Activated T-cell treated with anti-CD3 and anti-CD28 coated beads, Interleukin-2, amount 50 U/mL, for 24 hours (primary cell): ENCODE measurements at regions not wholly inside any gene's neighbourhood (a gene's known extent, or its start where the extent isn't known, plus 50 kb on each side); places are given as distances from the start of the nearest gene placed in this dataset.

Experiments
- DNase-seq: peaks from one replicate; pipeline ENCODE4 v3.0.0-alpha.2; 2020
- H3K27ac Mint-ChIP-seq: 2 replicates; pipeline ENCODE4 v1.8.0; 2020; ENCODE audit warnings: mild to moderate bottlenecking, mixed read lengths
- H3K27me3 Mint-ChIP-seq: 2 replicates; pipeline ENCODE4 v1.8.0; 2020; ENCODE audit warnings: mixed read lengths
- H3K36me3 Mint-ChIP-seq: 2 replicates; pipeline ENCODE4 v1.8.0; 2020; ENCODE audit warnings: low read depth, mixed read lengths
- H3K4me1 Mint-ChIP-seq: 2 replicates; pipeline ENCODE4 v1.8.0; 2020; ENCODE audit warnings: low read depth, mixed read lengths
- H3K4me3 Mint-ChIP-seq: 2 replicates; pipeline ENCODE4 v1.8.0; 2020; ENCODE audit warnings: mild to moderate bottlenecking, moderate library complexity, mixed read lengths
- H3K9me3 Mint-ChIP-seq: 2 replicates; pipeline ENCODE4 v1.8.0; 2020; ENCODE audit warnings: mixed read lengths

- H3K27ac Mint-ChIP-seq = no peak overlapping the region
- H3K27me3 Mint-ChIP-seq = no peaks in the 10 kb centered on the region
- H3K36me3 Mint-ChIP-seq = no peaks in the 10 kb centered on the region
- peaks cover 18% of the 10 kb centered on the region for H3K9me3 Mint-ChIP-seq
- no peaks in the 10 kb centered on the region for H3K4me1 Mint-ChIP-seq
- no peak overlapping the region for H3K4me3 Mint-ChIP-seq
- DNase-seq = no peak
These were observed 836.1 kb upstream of the PCDH20 start for GRCh38 chr13:62251734-62252133.

- no peaks in the 10 kb centered on the region for H3K36me3 Mint-ChIP-seq
- H3K27me3 Mint-ChIP-seq = no peaks in the 10 kb centered on the region
- peaks cover 21% of the 10 kb centered on the region for H3K9me3 Mint-ChIP-seq
- DNase-seq = no peak
- H3K4me3 Mint-ChIP-seq = no peak overlapping the region
- H3K27ac Mint-ChIP-seq = no peak overlapping the region
- H3K4me1 Mint-ChIP-seq = no peaks in the 10 kb centered on the region
These were observed 835.0 kb upstream of the PCDH20 start for GRCh38 chr13:62250501-62251201.

- peaks cover 18% of the 10 kb centered on the region for H3K9me3 Mint-ChIP-seq
- DNase-seq = no peak
- H3K36me3 Mint-ChIP-seq = no peaks in the 10 kb centered on the region
- no peaks in the 10 kb centered on the region for H3K27me3 Mint-ChIP-seq
- H3K4me3 Mint-ChIP-seq = no peak overlapping the region
- no peaks in the 10 kb centered on the region for H3K4me1 Mint-ChIP-seq
- H3K27ac Mint-ChIP-seq = no peak overlapping the region
These were observed 830.9 kb upstream of the PCDH20 start for GRCh38 chr13:62246581-62246980.

GRCh38 chr13:62243106-62243505 is 827.5 kb upstream of the PCDH20 start:
- Mint-ChIP-seq H3K27me3 (no peaks in the 10 kb centered on the region), H3K4me1 (no peaks in the 10 kb centered on the region), H3K9me3 (peaks cover 5% of the 10 kb centered on the region), H3K4me3 (no peak overlapping the region), H3K27ac (no peak overlapping the region), H3K36me3 (no peaks in the 10 kb centered on the region)
- DNase-seq = no peak

- Mint-ChIP-seq H3K27me3 (no peaks in the 10 kb centered on the region), H3K4me3 (no peak overlapping the region), H3K27ac (no peak overlapping the region)
These were observed 819.3 kb upstream of the PCDH20 start for GRCh38 chr13:62234780-62235440.

GRCh38 chr13:62210951-62211350 is 795.3 kb upstream of the PCDH20 start:
- DNase-seq = no peak
- Mint-ChIP-seq H3K9me3 (peaks cover 19% of the 10 kb centered on the region), H3K27me3 (no peaks in the 10 kb centered on the region), H3K4me3 (no peak overlapping the region), H3K4me1 (no peaks in the 10 kb centered on the region), H3K36me3 (no peaks in the 10 kb centered on the region), H3K27ac (no peak overlapping the region)

More at GRCh38 chr13:62234780-62235440, 819.3 kb upstream of the PCDH20 start:
- Mint-ChIP-seq H3K36me3 (no peaks in the 10 kb centered on the region), H3K9me3 (peaks cover 2% of the 10 kb centered on the region), H3K4me1 (no peaks in the 10 kb centered on the region)
- DNase-seq = no peak

- no peak for DNase-seq
- H3K4me1 Mint-ChIP-seq = no peaks in the 10 kb centered on the region
- H3K27me3 Mint-ChIP-seq = no peaks in the 10 kb centered on the region
- no peak overlapping the region for H3K4me3 Mint-ChIP-seq
- H3K9me3 Mint-ChIP-seq = peaks cover 24% of the 10 kb centered on the region
- H3K36me3 Mint-ChIP-seq = no peaks in the 10 kb centered on the region
- H3K27ac Mint-ChIP-seq = no peak overlapping the region
These were observed 793.9 kb upstream of the PCDH20 start for GRCh38 chr13:62209529-62209928.

- H3K9me3 Mint-ChIP-seq = peaks cover 26% of the 10 kb centered on the region
- H3K36me3 Mint-ChIP-seq = no peaks in the 10 kb centered on the region
- no peak for DNase-seq
- no peaks in the 10 kb centered on the region for H3K4me1 Mint-ChIP-seq
- no peak overlapping the region for H3K27ac Mint-ChIP-seq
- H3K27me3 Mint-ChIP-seq = no peaks in the 10 kb centered on the region
- no peak overlapping the region for H3K4me3 Mint-ChIP-seq
These were observed 791.7 kb upstream of the PCDH20 start for GRCh38 chr13:62207388-62207787.

- no peaks in the 10 kb centered on the region for H3K36me3 Mint-ChIP-seq
- H3K27ac Mint-ChIP-seq = no peak overlapping the region
- H3K4me3 Mint-ChIP-seq = no peak overlapping the region
- no peaks in the 10 kb centered on the region for H3K4me1 Mint-ChIP-seq
- no peak for DNase-seq
- H3K9me3 Mint-ChIP-seq = peaks cover 32% of the 10 kb centered on the region
- no peaks in the 10 kb centered on the region for H3K27me3 Mint-ChIP-seq
These were observed 790.5 kb upstream of the PCDH20 start for GRCh38 chr13:62206165-62206564.

GRCh38 chr13:62205273-62205672 is 789.6 kb upstream of the PCDH20 start:
- Mint-ChIP-seq H3K4me1 (no peaks in the 10 kb centered on the region), H3K27me3 (no peaks in the 10 kb centered on the region), H3K36me3 (no peaks in the 10 kb centered on the region), H3K9me3 (peaks cover 39% of the 10 kb centered on the region), H3K27ac (no peak overlapping the region), H3K4me3 (no peak overlapping the region)
- DNase-seq = no peak

GRCh38 chr13:62194371-62194770 is 778.7 kb upstream of the PCDH20 start:
- DNase-seq = no peak
- Mint-ChIP-seq H3K4me3 (no peak overlapping the region), H3K36me3 (no peaks in the 10 kb centered on the region), H3K9me3 (peaks cover 17% of the 10 kb centered on the region), H3K27ac (no peak overlapping the region), H3K27me3 (no peaks in the 10 kb centered on the region), H3K4me1 (no peaks in the 10 kb centered on the region)

- no peak for DNase-seq
- H3K27me3 Mint-ChIP-seq = no peaks in the 10 kb centered on the region
- H3K4me3 Mint-ChIP-seq = no peak overlapping the region
- H3K4me1 Mint-ChIP-seq = no peaks in the 10 kb centered on the region
- H3K36me3 Mint-ChIP-seq = no peaks in the 10 kb centered on the region
- peaks cover 17% of the 10 kb centered on the region for H3K9me3 Mint-ChIP-seq
- no peak overlapping the region for H3K27ac Mint-ChIP-seq
These were observed 778.3 kb upstream of the PCDH20 start for GRCh38 chr13:62193919-62194318.

- H3K27ac Mint-ChIP-seq = no peak overlapping the region
- H3K4me1 Mint-ChIP-seq = no peaks in the 10 kb centered on the region
- no peak overlapping the region for H3K4me3 Mint-ChIP-seq
- H3K36me3 Mint-ChIP-seq = no peaks in the 10 kb centered on the region
- DNase-seq = no peak
- H3K9me3 Mint-ChIP-seq = peaks cover 19% of the 10 kb centered on the region
- H3K27me3 Mint-ChIP-seq = no peaks in the 10 kb centered on the region
These were observed 770.1 kb upstream of the PCDH20 start for GRCh38 chr13:62185631-62186255.

GRCh38 chr13:62176051-62176450 is 760.4 kb upstream of the PCDH20 start:
- no peak overlapping the region for H3K27ac Mint-ChIP-seq
- no peaks in the 10 kb centered on the region for H3K27me3 Mint-ChIP-seq
- peaks cover 11% of the 10 kb centered on the region for H3K9me3 Mint-ChIP-seq
- H3K4me1 Mint-ChIP-seq = no peaks in the 10 kb centered on the region
- H3K4me3 Mint-ChIP-seq = no peak overlapping the region
- no peak for DNase-seq
- no peaks in the 10 kb centered on the region for H3K36me3 Mint-ChIP-seq

- no peak overlapping the region for H3K27ac Mint-ChIP-seq
- H3K36me3 Mint-ChIP-seq = no peaks in the 10 kb centered on the region
- peaks cover 15% of the 10 kb centered on the region for H3K9me3 Mint-ChIP-seq
- no peaks in the 10 kb centered on the region for H3K27me3 Mint-ChIP-seq
- H3K4me3 Mint-ChIP-seq = no peak overlapping the region
- H3K4me1 Mint-ChIP-seq = no peaks in the 10 kb centered on the region
- DNase-seq = no peak
These were observed 758.3 kb upstream of the PCDH20 start for GRCh38 chr13:62173958-62174357.
